Omental fat pad (tissue), 3 donors: ENCODE measurements at regions not wholly inside any gene's neighbourhood (a gene's known extent, or its start where the extent isn't known, plus 50 kb on each side); places are given as distances from the start of the nearest gene placed in this dataset.

Source experiments
- ATAC-seq: fragments of 150-250 bp; one replicate; pipeline ENCODE4 v1.9.1; 2016; ENCODE audit warnings: mild to moderate bottlenecking, moderate library complexity; ENCODE audit not compliant: low FRiP score
- DNase-seq: peaks from one replicate; pipeline ENCODE4 v3.0.0-alpha.2; 2019; ENCODE audit warnings: low spot score
- TF ChIP-seq, protein P1 (sequence below), 3 donors: fragments of 450-650 bp; IDR thresholded peaks; one replicate each; pipeline ENCODE4 v1.5.1; 2016 to 2017; ENCODE audit warnings: antibody characterized with exemption in 3 of 3, mild to moderate bottlenecking in 3 of 3, moderate library complexity in 2 of 3

DNA sequence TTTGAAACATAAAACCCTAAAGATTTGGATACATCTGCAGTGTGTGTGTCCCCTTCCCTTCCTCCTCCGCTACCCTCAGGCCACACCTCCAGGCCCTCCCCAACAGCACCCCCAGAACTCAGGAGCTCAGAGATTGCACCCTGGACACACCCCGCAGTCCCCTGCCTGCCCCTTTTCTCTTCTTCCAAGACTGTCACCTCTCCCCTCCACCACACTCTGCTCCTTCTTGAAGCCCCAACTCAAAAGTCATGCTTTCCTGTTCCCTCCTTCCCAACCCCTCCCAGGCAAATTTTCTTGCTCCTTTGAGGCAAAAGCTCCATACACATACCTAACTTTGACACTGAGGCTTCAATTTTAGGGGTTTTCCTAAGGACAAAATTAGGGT is 285.7 kb upstream of the STT3B start:
- no peak for DNase-seq

DNA sequence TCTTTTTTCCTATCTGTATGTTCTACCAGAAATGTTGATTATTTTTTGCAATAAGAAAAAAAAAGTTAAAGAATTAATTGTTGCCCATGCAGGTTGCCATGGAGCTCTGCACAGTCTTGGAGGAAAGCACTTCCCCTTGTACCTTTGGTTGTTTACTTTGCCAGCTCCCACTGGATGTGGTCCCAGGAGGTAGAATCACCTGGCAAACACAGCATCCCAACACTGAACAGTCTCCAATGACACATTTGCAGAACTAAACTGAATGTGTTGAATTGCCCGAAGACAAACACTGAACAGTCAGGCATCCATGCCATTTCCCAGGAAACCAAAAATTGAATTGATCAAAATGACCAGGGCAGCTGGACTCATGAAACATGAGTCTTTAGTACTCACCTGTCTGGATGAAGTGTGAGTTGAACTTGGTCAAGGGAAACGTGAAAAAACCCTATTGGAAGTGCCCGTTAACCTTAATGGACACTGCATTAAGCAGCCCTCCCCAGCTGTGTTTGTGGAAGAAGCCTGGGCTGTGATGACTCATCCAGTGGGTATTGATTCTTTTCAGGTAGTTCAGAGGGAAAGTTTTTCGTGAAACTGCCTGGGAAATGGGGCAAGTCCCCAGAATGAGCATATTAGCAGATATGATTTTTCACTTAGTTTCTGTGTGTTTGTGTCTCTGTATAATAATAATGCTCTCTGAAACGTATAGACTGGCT is 284.7 kb upstream of the STT3B start:
- no peak for ATAC-seq

More for the DNA sequence above, 285.7 kb upstream of the STT3B start:
- TF ChIP-seq, protein P1, sequence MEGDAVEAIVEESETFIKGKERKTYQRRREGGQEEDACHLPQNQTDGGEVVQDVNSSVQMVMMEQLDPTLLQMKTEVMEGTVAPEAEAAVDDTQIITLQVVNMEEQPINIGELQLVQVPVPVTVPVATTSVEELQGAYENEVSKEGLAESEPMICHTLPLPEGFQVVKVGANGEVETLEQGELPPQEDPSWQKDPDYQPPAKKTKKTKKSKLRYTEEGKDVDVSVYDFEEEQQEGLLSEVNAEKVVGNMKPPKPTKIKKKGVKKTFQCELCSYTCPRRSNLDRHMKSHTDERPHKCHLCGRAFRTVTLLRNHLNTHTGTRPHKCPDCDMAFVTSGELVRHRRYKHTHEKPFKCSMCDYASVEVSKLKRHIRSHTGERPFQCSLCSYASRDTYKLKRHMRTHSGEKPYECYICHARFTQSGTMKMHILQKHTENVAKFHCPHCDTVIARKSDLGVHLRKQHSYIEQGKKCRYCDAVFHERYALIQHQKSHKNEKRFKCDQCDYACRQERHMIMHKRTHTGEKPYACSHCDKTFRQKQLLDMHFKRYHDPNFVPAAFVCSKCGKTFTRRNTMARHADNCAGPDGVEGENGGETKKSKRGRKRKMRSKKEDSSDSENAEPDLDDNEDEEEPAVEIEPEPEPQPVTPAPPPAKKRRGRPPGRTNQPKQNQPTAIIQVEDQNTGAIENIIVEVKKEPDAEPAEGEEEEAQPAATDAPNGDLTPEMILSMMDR (IDR thresholded peaks at IDR 0.05) = no peak
- no peak for ATAC-seq

DNA sequence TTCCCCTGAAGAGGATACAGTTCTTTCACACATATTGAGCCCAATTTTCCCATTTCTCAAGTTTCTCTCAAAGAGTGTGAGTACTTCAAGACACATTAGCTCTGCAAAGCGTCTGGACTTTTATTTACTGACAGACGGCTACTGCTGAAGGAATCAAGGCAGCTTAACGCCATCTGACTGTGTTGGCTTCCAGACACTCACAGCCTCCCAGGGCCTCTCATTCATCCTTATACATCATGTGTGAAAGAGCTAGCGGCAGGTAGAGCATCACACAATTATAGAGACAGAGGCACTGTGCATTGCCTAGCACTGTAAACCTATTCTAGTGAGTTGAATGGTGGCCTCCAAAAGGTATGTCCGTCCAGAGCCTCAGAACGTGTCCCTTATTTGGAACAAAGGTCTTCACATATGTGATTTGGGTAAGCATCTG is 284.1 kb upstream of the STT3B start:
- ATAC-seq (no peak), DNase-seq (no peak)
- TF ChIP-seq, protein P1 (IDR thresholded peaks at IDR 0.05) = no peak

More for the DNA sequence above, 284.7 kb upstream of the STT3B start:
- DNase-seq = no peak
- TF ChIP-seq, protein P1 (IDR thresholded peaks at IDR 0.05) = no peak

DNA sequence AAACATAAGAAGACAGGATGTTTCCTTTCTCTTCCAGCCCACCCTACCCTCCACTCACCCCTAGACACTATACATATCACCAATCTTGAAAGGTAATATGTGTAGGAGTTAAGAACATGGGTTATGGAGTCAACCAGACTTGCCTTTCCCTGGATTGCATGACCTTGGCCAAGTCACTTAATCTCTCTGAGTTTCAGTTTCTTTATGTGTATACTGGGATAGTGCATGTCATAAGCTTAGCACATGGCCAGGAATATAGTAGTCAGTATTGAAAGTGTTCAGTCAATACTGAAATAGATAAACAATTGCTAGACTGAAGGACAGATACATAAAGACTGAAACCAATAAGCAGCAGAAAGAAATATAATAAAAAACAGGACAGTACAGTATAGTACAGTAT is 283.2 kb upstream of the STT3B start:
- DNase-seq (no peak), ATAC-seq (no peak)
- TF ChIP-seq, protein P1 (IDR thresholded peaks at IDR 0.05) = no peak

DNA sequence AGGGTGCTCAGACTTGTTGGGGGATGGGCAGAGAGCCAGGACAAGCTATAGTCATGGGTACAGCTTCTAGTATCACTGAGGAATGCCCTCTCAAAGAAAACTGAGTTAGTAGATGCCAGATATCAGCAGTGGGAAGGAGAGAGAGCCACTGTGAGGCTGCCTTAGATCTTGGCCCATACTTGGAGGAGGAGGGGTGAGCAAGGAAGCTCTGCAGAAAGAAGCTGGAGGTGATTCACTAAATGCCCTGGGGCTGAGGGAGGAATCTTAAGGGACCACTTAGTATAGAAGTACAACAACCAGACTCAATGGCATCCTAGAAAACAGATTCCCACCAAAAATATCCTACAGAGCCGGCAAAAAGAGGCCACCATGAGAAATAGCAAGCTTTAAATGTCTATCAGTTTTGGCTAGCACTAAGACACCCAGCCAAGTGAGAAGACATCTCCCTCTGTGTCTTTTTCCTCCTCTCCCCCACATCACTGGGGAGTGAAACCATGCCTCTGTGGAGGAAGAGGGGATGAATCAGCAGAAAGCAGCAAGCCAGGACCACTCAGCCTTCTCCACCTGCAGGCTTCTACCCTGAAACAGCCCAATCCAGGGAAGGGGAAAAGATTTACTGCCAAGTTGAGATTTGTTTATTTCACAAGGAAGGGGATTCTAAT is 282.5 kb upstream of the STT3B start:
- TF ChIP-seq, protein P1 (IDR thresholded peaks at IDR 0.05) = no peak
- DNase-seq (no peak), ATAC-seq (peak; percentile 49)

DNA sequence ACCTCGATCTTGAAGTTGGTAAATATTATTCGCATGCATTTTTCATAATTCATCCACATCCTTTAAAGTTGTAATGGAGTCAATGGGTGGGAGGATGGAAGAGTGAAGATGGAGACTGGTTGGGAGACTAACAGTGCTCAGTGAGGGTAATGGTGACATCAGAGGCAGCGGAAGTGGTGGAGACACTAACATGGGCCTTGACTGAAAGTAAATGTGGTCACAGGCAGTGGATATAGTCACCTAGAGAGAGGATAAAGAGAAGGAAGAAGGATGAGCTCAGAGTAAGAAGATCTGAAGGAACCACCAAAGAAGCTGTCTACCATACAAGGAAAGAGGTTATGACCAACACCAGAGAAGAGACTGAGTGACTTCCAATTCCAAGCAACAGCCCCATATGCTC is 281.6 kb upstream of the STT3B start:
- DNase-seq (no peak), ATAC-seq (no peak)
- TF ChIP-seq, protein P1 (IDR thresholded peaks at IDR 0.05) = no peak
